ENCODE measurements at regions not wholly inside any gene's neighbourhood (a gene's known extent, or its start where the extent isn't known, plus 50 kb on each side); places are given as distances from the start of the nearest gene placed in this dataset.
"Not testable (repeated sequence)": the region's sequence is repeated elsewhere in the genome, so short reads cannot be mapped to it uniquely, and the experiment has no call there.

GRCh38 chr10:22097696-22098095, 94.2 kb upstream of the DNAJC1 start:
- Histone ChIP-seq H3K36me3 (no peaks in the 10 kb centered on the region), H3K9me3 (no peaks in the 10 kb centered on the region), H3K27me3 (no peaks in the 10 kb centered on the region), H3K4me1 (no peaks in the 10 kb centered on the region), H3K4me3 (no peak overlapping the region), H3K27ac (no peak overlapping the region)
- no peak for TF ChIP-seq POLR2A (IDR thresholded peaks at IDR 0.05)
- TF ChIP-seq CTCF (IDR thresholded peaks at IDR 0.05), result no peak
- TF ChIP-seq EP300 (IDR thresholded peaks at IDR 0.05), result no peak
- TF ChIP-seq POLR2AphosphoS5 (IDR thresholded peaks at IDR 0.05), result no peak
- ATAC-seq, result no peak
- 100% methylated on average over 3 of the region's 3 CpGs; no CpG with 5 or more reads in 1 of the 2 donors for WGBS, 2 donors (ENCODE audit: low coverage in 1 of 2)

GRCh38 chr10:22091260-22091659, 87.7 kb upstream of the DNAJC1 start:
- H3K4me1 ChIP-seq, result peaks cover 0 to 11% (median 0%) of the 10 kb centered on the region in 3 donors
- not testable (repeated sequence) for H3K36me3 ChIP-seq, H3K9me3 ChIP-seq, H3K27ac ChIP-seq, H3K4me3 ChIP-seq, ATAC-seq, H3K27me3 ChIP-seq
- WGBS, 2 donors (ENCODE audit: low coverage in 1 of 2), result 73 to 91% methylated on average over 1 of the region's 1 CpG

GRCh38 chr10:22087402-22087738, 83.8 kb upstream of the DNAJC1 start:
- no peak for ATAC-seq
- peak overlapping the region in 1 of 4 donors; percentile 4 for H3K27ac ChIP-seq

GRCh38 chr10:22086730-22087401, 83.3 kb upstream of the DNAJC1 start:
- Histone ChIP-seq H3K9me3 (no peaks in the 10 kb centered on the region), H3K4me3 (no peak overlapping the region), H3K4me1 (peaks cover 0 to 17% (median 0%) of the 10 kb centered on the region in 3 donors), H3K27ac (peak overlapping the region in 1 of 4 donors; percentile 4), H3K27me3 (no peaks in the 10 kb centered on the region), H3K36me3 (no peaks in the 10 kb centered on the region)
- TF ChIP-seq POLR2A (IDR thresholded peaks at IDR 0.05) (no peak), EP300 (IDR thresholded peaks at IDR 0.05) (no peak), POLR2AphosphoS5 (IDR thresholded peaks at IDR 0.05) (peak; percentile 23)
- WGBS, 2 donors (ENCODE audit: low coverage in 1 of 2), result 30 to 32% methylated on average over 5 of the region's 5 CpGs
- ATAC-seq, result peak; percentile 66

More at GRCh38 chr10:22087402-22087738, 83.8 kb upstream of the DNAJC1 start:
- Histone ChIP-seq H3K27me3 (no peaks in the 10 kb centered on the region), H3K4me1 (peaks cover 0 to 17% (median 0%) of the 10 kb centered on the region in 3 donors), H3K36me3 (no peaks in the 10 kb centered on the region), H3K4me3 (no peak overlapping the region), H3K9me3 (no peaks in the 10 kb centered on the region)
- no peak for TF ChIP-seq EP300 (IDR thresholded peaks at IDR 0.05)
- no peak for TF ChIP-seq POLR2AphosphoS5 (IDR thresholded peaks at IDR 0.05)
- 74 to 90% methylated on average over 2 of the region's 2 CpGs for WGBS, 2 donors (ENCODE audit: low coverage in 1 of 2)

- not testable (repeated sequence) for H3K4me1 ChIP-seq, ATAC-seq, H3K36me3 ChIP-seq, H3K9me3 ChIP-seq, H3K27ac ChIP-seq, H3K4me3 ChIP-seq
- WGBS, 2 donors (ENCODE audit: low coverage in 1 of 2), result 35% methylated on average over 2 of the region's 5 CpGs; no CpG with 5 or more reads in 1 of the 2 donors
- H3K27me3 ChIP-seq, result peaks cover 13% of the 10 kb centered on the region
Measured at GRCh38 chr10:22079921-22080320, 76.4 kb upstream of the DNAJC1 start.

- no peak for TF ChIP-seq POLR2A (IDR thresholded peaks at IDR 0.05)
- TF ChIP-seq EP300 (IDR thresholded peaks at IDR 0.05), result no peak
- no peak for TF ChIP-seq POLR2AphosphoS5 (IDR thresholded peaks at IDR 0.05)
- no peak for TF ChIP-seq CTCF (IDR thresholded peaks at IDR 0.05)
- Histone ChIP-seq H3K4me3 (no peak overlapping the region), H3K9me3 (peaks cover 0 to 42% (median 0%) of the 10 kb centered on the region in 3 donors), H3K36me3 (no peaks in the 10 kb centered on the region), H3K27me3 (no peaks in the 10 kb centered on the region), H3K4me1 (no peaks in the 10 kb centered on the region), H3K27ac (no peak overlapping the region)
- WGBS, 2 donors (ENCODE audit: low coverage in 1 of 2), result 91 to 100% methylated on average over 1 of the region's 1 CpG
- ATAC-seq, result no peak
Measured at GRCh38 chr10:22071332-22071731, 67.8 kb upstream of the DNAJC1 start.

GRCh38 chr10:22067091-22067490, 63.6 kb upstream of the DNAJC1 start:
- H3K4me1 ChIP-seq, result no peaks in the 10 kb centered on the region
- no peaks in the 10 kb centered on the region for H3K36me3 ChIP-seq
- no peak for TF ChIP-seq EP300 (IDR thresholded peaks at IDR 0.05)
- no peak for TF ChIP-seq POLR2A (IDR thresholded peaks at IDR 0.05)
- TF ChIP-seq CTCF (IDR thresholded peaks at IDR 0.05), result no peak
- no peak for TF ChIP-seq POLR2AphosphoS5 (IDR thresholded peaks at IDR 0.05)
- no peaks in the 10 kb centered on the region for H3K27me3 ChIP-seq
- no peak overlapping the region for H3K4me3 ChIP-seq
- no peak for ATAC-seq
- H3K9me3 ChIP-seq, result peaks cover 0 to 30% (median 0%) of the 10 kb centered on the region in 3 donors
- H3K27ac ChIP-seq, result no peak overlapping the region
- 94 to 100% methylated on average over 1 of the region's 1 CpG for WGBS, 2 donors (ENCODE audit: low coverage in 1 of 2)

- 60 to 82% methylated on average over 1 to 2 of the region's 6 CpGs for WGBS, 2 donors (ENCODE audit: low coverage in 1 of 2)
- H3K27ac ChIP-seq, H3K36me3 ChIP-seq, ATAC-seq, H3K4me1 ChIP-seq, H3K9me3 ChIP-seq, H3K4me3 ChIP-seq, H3K27me3 ChIP-seq: not testable (repeated sequence)
Measured at GRCh38 chr10:22060984-22061383, 57.5 kb upstream of the DNAJC1 start.
